Glomerular visceral epithelial cell (primary cell): ENCODE measurements at regions not wholly inside any gene's neighbourhood (a gene's known extent, or its start where the extent isn't known, plus 50 kb on each side); places are given as distances from the start of the nearest gene placed in this dataset.

Source experiments
- DNase-seq: peaks from one replicate; pipeline ENCODE4 v3.0.0-alpha.2; 2016; ENCODE audit errors: extremely low spot score

DNA sequence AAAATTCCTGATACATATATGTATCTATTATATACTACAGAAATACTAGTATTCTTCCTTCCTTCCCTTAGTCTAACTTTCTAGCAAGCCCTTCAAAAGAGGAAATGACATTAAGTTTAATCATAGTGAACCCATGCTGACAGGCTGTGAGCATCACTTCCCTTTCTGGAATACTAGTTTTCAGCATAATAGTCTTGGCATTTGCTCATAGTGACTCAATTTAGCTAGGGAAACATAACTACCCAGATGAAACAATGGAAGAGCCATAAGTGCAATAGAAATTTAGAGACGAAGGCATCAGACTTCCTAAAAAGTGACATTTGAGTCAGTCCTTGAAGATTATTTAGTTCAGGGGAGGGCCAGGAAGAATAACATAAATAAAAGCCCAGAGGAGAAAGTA, 184.5 kb upstream of the CRY1 start:
- DNase-seq = no peak

DNA sequence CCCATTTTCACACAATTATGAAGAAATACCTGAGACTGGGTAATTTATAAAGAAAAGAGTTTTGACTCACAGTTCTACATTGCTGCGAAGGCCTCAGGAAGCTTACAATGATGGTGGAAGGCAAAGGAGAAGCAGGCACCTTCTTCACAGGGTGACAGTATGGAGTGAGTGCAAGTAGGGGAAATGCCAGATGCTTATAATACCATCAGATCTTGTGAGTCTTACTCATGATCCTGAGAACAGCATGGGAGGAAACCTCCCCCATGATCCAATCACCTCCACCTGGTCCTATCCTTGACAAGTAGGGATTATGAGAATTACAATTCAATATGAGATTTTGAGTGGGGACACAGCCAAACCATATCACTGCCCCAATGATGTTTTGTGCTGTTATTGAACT, 189.3 kb upstream of the CRY1 start:
- no peak for DNase-seq

DNA sequence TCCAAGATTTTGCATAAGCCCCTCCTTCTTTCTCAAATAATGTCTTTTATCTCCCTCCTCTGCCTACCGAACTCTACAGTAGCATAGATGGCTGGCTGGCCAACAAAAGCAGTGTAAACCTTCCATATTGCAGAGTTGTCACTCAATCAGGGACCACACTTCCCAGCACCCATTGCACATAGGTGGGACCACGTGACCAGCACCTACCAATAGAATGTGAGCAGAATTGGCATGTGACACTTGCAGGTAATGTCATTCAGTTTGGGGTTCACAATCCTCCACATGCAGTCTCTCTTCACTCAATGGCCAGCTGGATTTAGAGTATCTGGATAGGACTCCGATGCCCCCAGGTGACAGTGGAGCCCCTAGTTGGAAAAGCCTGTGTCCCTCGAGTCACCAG, 190.3 kb upstream of the CRY1 start:
- DNase-seq = no peak

DNA sequence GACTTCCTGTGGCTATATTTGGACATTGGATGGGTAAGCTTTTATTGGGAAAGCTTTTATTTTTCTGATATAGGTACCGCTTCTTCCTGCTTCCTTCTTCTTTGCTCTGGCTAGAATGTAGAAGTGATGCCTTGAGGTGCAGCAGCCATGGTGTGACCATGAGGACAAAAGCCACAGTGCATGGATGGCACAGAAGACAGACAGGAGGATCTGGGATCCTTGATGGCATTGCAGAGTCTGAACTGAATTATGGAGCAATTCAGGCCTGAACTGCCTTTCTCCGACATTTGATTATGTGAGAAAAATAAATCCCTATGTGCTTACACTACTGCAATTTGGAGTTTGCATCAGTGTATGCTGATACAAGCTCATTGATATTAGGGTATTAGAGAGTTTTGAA, 191.3 kb upstream of the CRY1 start:
- no peak for DNase-seq

DNA sequence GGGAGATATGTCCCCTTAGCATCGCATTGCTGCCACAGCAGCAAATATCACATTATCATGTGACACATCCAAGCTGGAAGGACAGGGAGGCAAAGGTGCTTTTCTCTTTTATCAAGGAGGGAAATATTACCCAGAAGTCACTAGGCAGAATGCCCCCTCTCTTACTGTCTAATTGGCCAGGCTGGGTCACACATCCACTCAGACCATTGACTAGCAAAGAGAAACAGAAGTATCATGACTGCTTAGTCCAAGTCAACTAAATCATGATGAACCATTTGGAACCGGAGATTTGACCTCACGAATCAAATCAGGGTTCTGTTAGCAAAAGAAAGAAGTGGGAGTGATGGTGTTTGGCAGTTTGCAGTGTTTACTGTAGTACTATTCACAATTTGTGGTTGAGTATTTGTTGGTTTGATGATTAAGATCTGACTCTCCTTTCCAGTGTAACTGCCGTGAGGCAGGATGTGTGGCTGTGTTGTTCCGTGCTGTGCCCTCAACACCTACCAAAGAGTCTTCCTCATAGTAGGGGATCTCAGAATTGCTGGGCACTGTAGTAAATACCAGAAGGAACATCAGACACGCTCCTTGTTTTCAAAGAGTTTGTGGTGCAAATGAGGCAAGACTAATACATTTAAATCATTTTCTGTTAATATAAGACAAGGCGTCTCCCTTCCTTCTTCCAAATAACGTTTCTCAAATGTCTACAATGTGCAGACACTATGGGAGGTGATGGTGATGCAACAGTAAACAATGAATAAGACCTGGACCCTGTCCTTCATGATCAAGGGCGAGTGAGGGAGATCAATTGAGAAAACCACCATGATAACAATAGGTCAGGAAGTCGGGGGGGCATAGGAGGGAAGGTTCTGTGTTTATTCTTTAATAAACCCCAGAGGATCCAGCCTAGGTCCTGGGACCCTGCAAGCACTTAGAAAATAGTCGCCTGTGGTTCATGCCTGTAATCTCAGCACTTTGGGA, 194.4 kb upstream of the CRY1 start:
- no peak for DNase-seq

DNA sequence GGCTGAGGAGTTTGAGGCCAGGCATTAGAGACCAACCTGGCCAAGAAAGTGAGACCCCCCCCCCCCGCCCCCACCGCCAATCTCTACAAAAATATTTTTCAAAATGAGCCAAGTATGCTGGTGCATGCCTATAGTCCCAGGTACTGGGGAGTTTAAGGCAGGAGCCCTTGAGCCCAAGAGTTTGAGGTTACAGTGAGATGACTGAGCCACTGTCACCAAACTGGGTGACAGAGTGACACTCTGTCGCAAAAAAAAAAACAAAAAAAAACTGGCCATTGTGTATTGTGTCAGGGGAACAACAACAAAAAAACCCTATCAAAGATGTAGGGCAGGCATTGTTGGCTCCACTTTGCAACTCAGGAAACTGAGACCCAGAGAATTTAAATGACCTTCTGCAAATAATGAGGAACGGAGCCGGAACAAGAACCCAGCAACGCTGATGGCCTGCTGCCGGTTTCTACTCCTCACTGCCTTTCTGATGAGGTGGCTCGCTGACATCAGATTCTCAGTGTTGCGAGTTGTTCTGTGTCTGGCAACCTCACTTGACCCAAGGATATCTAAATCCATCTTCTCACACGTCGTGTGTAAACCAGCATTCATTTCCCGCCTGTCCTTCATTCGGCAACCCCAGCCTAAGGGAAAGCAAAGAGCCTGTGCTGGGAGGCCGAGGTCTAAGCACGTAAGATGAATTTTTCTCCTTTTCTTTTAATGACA, 195.2 kb upstream of the CRY1 start:
- no peak for DNase-seq

DNA sequence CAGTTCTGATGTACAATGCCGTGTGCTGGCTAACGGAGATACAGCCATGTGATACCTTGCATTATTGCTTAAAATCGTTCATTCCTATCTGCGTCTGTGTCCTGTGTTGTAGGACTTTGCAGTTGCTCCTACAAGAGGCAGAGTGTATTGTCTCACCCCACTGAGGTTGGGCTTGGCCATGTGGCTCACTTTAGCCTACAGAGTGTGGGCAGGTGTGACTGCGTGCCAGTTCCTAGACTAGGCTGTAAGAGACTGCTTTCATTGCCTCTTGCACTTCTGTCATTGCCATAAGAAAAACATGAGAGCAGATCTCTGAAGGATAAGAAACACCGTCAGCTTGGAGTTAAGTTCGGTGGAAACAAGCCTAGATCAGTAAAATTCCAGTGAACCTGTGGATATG, 197.7 kb upstream of the CRY1 start:
- DNase-seq = no peak

DNA sequence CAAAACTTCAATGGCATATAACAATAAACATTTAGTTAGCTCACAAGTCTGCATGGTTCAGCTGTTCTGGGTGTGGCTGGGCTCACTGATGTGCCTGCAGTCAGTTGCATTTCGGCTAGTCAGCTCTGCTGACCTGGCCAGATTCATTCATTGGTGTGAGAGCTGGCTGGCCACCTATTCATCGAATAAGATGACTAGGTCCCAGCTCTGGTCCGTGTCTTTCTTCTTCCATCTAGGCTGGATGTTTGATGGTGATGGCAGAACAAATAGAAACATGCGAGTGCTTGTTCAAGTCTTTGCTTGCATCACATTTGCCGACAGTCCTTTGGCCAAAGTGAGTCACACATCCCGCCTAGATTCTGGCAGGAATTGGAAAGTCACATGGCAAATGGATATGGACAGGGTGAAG, 203.3 kb upstream of the CRY1 start:
- DNase-seq = no peak

DNA sequence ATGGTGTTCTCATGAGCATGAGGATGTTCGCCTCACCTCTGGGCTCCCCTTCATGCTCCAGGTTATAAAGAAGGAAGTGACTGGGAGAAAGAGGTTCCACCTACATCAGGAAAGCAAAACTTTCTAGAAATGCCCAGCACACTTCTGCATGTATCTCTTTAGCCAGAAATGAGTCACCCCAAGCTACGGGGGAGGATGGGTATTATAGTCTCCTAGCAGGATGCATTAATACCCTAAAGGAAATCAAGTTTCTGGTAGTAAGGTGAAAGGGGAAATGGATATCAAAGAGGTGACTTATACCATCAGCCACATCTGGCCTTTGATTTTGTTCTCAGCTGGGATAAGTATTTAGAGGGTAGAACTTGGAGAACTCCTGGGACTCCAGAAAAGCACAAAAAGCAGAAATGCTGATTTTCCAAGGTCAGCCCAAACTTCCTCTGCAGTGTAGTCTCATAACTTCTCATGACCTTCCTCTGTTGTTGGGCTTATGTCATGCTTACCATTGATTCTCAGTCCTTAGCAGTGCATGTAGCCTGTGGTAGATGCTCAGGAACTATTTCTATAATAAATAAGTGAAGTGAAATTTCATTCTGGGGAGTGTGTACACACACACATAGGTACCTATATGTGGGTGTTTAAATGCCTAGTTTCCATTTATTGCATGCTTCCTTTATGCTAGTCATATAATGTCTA, 209.4 kb upstream of the CRY1 start:
- DNase-seq = no peak

DNA sequence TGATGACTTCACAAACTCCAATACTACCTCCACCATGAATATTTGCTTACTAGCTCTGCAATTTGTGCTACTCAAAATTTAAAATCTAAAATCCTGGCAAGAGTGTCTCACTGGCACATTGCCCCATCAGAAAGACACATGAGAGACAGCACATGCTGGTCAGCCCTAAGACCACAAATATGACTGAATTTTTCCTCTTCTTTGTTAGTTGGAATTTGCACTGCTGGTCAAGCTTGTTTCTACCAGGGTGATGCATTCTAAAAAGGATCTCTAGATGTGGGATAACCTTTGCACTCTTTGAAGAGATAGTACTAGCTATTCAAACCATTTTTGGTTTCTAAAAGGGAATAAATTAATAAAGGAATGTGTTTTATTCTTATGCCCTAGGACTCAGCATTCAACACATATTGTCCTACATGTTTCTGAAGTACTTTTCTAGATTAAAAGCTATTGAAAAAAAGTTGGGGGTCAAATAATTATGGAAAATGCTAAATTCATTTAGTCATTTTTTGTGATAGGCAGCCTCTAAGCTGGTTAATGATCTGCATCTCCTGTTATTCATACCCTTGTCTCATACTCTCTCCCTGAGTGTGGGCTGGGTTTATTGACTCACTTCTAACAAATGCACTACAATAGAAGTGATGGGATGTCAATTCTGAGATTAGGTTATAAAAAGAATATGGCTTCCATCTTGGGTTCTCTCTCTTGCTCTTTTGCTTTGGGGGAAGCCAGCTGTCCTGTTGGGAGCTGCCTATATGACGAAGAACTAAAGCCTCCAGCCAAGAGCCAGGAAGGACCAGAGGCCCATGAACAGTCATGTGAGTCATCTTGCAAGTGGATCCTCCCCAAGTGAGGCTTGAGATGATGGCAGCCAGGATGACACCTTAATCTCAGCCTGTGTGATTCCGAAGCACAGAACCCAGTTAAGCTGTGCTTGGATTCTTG, 211.5 kb upstream of the CRY1 start:
- DNase-seq = peak; percentile 46

DNA sequence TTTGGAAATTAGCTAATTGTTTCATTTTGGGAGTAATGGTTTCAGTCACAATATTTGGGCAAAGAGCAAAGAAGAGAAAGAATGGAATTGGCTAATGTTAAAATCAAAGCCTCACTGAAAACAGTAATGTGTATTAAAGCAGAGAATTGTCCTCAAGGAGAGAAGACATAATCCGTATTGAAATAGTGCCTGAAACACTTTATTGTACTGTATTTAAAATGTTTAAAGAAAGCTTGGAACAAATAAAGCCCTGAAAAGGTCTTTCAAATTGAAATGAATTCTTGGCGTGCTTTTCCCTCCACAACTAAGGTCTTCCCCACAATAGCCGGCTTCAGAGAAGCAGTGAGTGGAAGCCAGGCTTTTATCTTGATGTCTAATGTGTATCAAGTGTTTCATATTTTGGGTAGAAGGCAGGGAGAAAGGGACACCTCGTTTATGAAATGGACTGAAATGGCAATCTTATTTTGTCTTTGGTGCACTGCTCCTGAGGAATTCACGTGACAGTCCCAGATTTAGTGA, 212.9 kb upstream of the CRY1 start:
- DNase-seq = no peak

DNA sequence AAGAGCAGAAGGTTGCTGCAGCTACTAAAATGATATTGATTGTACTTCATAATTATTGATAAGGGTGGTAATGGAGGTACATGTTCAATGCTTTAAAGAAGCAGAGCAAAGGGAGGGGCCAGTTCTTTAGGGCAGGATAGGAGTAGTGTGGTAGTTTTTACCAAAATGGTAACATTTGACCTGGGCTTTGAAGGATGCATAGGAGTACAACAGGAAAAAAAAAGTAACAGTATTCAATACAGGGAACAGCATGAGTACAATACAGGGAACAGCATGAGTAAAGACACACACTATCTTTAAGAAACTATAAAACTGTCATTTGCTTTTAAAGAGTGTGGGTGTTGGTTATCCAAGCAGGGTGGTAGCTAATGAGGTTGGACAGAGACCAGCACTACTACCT, 215.0 kb upstream of the CRY1 start:
- no peak for DNase-seq

DNA sequence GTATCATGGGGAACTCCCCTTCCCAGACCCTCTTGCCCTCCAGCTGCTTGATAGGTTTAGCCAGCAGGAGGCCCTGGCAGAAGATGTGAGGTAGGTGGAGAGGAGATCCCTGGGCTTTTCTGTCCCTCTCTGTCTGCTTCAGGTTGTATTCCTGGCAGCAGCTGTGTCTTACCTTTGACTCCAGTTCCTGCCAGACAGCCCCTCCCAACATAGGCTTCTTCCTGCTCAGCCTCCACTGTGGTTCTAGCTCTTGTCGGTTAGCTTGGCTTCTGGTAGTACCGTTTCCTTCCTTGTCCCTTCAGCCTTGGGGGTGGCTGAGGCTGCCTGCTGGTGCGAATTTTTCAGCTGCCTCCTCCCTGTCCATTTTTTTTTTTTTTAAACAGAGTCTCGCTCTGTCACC, 215.7 kb upstream of the CRY1 start:
- no peak for DNase-seq

DNA sequence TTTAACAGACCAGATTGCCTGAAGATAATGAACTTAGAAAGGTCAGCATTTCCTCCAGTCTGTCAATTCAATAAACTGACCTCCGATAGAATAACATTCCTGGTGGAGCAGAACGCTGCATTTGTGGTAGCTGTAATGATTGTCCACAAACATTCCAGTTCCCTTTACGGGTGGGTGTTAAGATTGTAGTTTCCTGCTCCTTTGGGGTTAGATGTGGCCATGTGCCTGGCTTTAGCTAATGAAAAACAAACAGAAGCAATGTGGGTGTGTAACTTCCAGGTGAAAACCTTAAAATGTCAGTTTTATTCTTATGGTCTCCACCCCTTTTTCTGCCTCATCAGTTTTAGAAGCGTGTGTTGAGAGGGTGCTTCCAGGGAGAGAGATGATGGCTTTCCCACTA, 217.3 kb upstream of the CRY1 start:
- no peak for DNase-seq

DNA sequence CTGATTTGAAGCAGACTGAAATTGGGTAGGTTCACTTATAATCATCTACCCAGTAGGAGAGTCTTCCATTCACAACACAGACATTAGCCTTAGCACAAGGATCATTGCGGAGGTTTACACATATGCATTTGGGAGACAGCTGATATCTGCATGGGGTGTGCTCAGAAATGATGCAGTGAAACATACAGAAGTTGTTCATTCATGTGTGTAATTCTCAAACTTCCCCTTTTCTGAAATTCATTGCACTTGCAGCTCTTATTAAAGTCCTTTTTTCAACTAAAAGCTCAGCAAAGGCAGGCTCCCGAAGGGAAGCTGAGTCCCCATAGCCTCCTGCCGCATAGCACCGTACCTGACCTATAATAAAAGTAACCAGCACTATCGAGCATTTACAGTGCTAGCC, 218.3 kb upstream of the CRY1 start:
- no peak for DNase-seq

DNA sequence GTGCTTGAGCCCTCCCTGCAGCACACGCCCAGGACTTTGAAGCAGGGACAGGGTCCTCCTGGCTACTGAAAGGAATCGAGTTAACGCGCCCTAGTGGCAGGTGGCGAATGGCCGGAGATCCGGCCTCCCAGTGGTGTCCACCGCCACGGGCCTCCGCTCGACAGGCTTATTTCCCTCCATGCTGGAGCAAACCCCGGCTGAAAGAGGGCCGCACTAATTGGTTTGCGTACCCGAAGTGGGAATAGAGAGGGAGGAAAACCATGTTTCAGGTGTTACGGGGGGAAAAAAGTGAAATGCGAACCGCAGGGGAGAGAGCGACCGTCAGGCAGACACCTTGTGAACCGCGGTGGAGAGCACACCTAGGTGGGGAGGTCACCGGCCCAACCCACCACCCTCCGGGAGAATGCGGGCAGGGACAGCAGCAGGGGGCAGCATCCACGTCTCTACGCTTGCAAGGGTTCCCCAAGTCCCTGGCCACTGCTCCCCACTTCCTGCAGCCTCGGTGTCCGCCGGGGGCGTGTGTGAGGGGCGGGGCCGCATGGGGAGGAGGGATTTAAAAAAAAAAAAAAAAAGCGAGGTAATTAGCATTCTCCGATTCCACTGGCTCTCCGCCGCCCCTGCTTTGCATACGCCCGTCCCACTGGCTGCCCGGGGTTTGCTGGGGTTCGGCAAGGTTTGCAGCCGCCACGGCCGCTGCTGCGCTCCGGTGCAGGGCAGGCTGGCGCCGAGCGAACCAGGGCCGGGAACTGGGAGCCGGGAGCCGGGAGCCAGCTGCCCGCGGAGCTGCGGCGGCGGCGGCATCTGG, 224.6 kb upstream of the CRY1 start:
- peak; percentile 93 for DNase-seq

DNA sequence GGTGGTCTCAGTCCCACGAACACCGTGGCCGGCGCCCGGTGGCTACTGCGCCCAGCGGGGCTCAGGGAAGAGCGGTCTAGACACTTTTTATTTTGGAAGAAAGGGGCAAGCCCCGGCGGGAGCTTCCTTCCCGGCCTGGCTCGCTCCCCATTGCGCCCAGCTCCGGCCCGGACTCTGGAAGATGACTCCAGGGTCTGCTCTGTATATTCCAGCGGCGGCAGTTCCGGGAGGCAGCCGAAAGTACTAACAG, 225.1 kb upstream of the CRY1 start:
- no peak for DNase-seq

DNA sequence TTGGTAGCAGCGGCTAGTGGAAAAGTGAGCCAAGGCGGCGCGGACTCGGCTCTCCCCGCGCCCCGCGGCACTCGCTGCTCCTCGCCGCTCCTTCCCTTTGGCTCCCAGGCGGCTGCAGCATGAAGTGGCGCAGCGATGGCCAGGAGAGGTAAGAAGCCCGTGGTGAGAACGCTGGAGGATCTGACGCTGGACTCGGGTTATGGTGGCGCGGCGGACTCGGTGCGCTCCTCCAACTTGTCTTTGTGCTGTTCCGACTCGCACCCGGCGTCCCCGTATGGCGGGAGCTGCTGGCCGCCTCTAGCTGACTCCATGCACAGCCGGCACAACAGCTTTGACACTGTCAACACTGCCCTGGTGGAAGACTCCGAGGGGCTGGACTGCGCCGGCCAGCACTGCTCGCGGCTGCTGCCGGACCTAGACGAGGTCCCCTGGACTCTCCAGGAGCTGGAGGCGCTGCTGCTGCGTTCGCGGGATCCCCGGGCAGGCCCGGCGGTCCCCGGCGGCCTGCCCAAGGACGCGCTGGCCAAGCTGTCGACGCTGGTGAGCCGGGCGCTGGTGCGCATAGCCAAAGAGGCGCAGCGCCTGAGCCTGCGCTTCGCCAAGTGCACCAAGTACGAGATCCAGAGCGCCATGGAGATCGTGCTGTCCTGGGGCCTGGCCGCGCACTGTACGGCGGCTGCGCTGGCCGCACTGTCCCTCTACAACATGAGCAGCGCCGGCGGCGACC, 225.6 kb upstream of the CRY1 start:
- DNase-seq = peak; percentile 44

DNA sequence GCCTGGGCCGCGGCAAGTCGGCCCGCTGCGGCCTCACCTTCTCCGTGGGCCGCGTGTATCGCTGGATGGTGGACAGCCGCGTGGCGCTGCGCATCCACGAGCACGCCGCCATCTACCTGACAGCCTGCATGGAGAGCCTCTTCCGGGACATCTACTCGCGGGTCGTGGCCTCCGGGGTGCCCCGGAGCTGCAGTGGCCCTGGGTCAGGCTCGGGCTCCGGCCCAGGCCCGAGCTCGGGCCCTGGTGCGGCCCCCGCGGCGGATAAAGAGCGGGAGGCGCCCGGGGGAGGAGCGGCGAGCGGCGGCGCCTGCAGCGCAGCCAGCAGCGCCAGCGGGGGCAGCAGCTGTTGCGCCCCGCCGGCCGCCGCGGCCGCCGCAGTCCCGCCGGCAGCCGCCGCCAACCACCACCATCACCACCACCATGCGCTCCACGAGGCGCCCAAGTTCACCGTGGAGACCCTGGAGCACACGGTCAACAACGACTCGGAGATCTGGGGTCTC, 226.2 kb upstream of the CRY1 start:
- peak; percentile 31 for DNase-seq
